ENCODE measurements at regions not wholly inside any gene's neighbourhood (a gene's known extent, or its start where the extent isn't known, plus 50 kb on each side); places are given as distances from the start of the nearest gene placed in this dataset.
"Not testable (repeated sequence)": the region's sequence is repeated elsewhere in the genome, so short reads cannot be mapped to it uniquely, and the experiment has no call there.

DNA sequence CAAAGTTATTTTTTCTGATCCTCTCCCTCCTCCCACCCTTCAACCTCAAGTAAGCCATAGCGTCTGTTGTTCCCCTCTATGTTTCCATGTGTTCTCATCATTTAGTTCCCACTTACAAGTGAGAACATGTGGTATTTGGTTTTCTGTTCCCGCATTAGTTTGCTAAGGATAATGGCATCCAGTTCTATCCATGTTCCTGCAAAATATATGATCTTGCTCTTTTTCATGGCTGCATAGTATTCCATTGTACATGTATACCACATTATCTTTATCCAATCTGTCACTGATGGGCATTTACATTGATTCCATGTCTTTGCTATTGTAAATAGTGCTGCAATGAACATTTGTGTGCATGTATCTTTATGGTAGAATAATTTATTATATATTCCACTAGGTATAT lies 252.0 kb upstream of the ACVR2A start:
- H3K36me3 Mint-ChIP-seq (ENCODE audit: low read depth), result not testable (repeated sequence)

DNA sequence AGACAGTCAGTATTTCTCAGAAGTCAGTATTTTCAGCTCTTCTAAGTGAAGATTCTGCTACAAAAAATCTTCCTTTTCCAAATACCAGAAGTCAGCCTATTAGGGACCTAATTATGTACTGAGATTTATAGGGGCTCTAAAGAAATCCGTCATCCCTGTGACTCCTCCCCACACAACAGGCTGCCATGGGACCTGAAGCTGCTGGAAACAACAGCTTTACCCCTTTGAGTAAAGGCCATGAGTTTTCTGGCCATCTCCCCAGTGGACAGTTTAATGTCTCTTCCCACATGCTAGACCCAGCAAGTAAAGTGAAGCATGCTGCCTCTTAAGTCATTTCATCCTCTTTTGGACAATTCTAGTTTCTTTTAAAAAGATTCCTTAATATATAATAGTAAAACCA lies 255.7 kb upstream of the ACVR2A start:
- H3K27ac Mint-ChIP-seq, result no peak overlapping the region
- no peak for DNase-seq
- no peaks in the 10 kb centered on the region for H3K4me1 Mint-ChIP-seq
- no peaks in the 10 kb centered on the region for H3K36me3 Mint-ChIP-seq (ENCODE audit: low read depth)
- ATAC-seq, result no peak
- peaks cover 16% of the 10 kb centered on the region for H3K9me3 Mint-ChIP-seq
- no peaks in the 10 kb centered on the region for H3K27me3 Mint-ChIP-seq
- H3K4me3 Mint-ChIP-seq, result no peak overlapping the region

More for the DNA sequence above, 252.0 kb upstream of the ACVR2A start:
- not testable (repeated sequence) for DNase-seq, H3K27me3 Mint-ChIP-seq, H3K4me3 Mint-ChIP-seq, H3K4me1 Mint-ChIP-seq, ATAC-seq, H3K27ac Mint-ChIP-seq
- H3K9me3 Mint-ChIP-seq, result peaks cover 16% of the 10 kb centered on the region

DNA sequence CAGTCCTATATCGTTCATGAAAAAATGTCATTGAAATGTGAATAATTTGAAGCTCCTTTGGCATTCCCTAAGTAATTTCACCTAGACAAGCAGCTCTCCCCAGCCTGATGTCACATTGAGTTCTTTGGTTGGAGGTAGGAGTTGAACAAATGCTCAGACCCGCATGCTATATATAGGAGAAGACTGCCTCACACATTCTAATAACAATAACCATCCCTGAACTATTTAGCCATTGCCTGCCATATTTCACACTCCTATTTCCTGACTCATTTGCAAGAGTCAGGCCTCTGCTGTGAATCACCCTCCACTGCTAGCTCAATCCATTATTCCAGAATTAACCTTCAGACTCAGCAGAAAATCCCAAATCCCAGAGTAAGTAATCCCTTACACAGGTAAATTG lies 256.6 kb upstream of the ACVR2A start:
- no peak for ATAC-seq
- H3K27me3 Mint-ChIP-seq, result no peaks in the 10 kb centered on the region
- H3K4me1 Mint-ChIP-seq, result no peaks in the 10 kb centered on the region
- DNase-seq, result no peak
- no peaks in the 10 kb centered on the region for H3K36me3 Mint-ChIP-seq (ENCODE audit: low read depth)
- H3K4me3 Mint-ChIP-seq, result no peak overlapping the region
- H3K27ac Mint-ChIP-seq, result no peak overlapping the region
- peaks cover 16% of the 10 kb centered on the region for H3K9me3 Mint-ChIP-seq

DNA sequence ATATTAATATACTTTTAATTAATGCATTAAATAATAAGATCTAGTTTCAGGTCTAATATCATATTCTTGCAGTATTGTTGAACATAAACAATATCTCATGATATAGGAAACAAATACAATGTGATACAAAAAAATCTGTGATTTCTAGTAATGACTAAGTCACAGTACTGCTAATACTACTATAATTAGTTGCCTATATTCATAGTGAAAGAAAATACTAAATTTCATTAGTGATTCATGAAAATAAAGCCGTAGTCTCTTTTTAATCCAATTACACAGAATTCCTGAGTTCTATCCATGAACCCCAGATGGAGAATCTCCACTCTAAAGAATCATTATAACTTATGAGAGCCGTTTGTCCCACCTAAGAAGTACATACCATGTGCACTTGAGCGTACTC lies 266.3 kb upstream of the ACVR2A start:
- Mint-ChIP-seq H3K27ac (no peak overlapping the region), H3K4me1 (no peaks in the 10 kb centered on the region), H3K27me3 (no peaks in the 10 kb centered on the region), H3K4me3 (no peak overlapping the region), H3K9me3 (no peaks in the 10 kb centered on the region), H3K36me3 (ENCODE audit: low read depth) (no peaks in the 10 kb centered on the region)
- ATAC-seq, result no peak
- DNase-seq, result no peak

DNA sequence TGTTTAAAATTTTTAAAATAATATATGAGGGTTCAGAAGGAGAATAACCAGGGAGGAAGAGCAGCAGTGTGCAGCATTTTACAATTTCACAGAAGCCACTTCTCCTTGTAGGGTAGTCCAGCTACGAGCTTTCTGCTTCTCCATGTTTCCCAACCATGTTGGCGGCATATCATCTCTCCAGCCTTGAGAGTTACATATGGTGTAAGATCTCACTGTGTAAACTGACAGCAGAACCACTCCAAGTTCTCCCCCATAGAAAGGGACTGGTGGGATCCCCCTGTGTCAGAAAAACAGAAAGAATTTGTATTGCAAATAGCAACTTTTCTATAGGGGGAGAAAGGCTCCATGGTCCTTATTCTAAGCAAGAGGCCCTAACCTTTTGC lies 266.8 kb upstream of the ACVR2A start:
- H3K27ac Mint-ChIP-seq, result no peak overlapping the region
- H3K4me1 Mint-ChIP-seq, result no peaks in the 10 kb centered on the region
- H3K4me3 Mint-ChIP-seq, result no peak overlapping the region
- no peak for DNase-seq
- H3K9me3 Mint-ChIP-seq, result no peaks in the 10 kb centered on the region
- ATAC-seq, result no peak
- no peaks in the 10 kb centered on the region for H3K36me3 Mint-ChIP-seq (ENCODE audit: low read depth)
- H3K27me3 Mint-ChIP-seq, result no peaks in the 10 kb centered on the region

DNA sequence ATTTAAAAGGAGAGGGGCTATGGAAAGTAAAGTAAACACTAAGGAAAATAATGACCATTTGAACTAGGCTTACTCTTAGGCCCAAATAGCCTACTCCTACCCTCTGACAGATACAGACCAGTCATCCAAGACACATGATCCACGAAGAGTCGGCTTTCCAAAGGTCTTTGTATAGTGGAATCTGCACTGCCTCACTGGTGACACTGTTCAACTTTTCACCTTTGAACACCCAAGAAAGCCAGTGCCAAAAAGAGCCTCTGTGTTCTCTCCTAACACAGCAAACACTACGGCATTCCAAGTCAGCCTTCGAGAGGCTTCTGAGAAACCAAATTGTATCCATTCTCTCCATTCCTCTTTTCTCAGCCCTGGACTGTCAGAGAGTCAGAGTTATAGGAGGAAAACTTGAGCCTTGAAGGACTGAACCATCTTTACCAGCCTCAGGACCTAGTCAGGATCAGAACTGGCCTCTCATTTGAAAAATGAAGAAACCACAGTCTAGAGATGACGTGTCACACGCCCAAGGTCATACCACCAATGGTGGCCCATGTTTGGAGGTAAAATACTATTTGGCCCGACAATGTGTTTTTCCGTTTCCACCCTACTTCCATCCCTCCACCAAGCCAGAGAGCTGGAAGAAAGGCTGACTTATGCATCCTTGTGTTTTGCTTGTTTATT lies 267.4 kb upstream of the ACVR2A start:
- Mint-ChIP-seq H3K4me3 (no peak overlapping the region), H3K4me1 (no peaks in the 10 kb centered on the region), H3K9me3 (no peaks in the 10 kb centered on the region), H3K27ac (no peak overlapping the region), H3K36me3 (ENCODE audit: low read depth) (no peaks in the 10 kb centered on the region), H3K27me3 (no peaks in the 10 kb centered on the region)
- no peak for ATAC-seq
- no peak for DNase-seq

DNA sequence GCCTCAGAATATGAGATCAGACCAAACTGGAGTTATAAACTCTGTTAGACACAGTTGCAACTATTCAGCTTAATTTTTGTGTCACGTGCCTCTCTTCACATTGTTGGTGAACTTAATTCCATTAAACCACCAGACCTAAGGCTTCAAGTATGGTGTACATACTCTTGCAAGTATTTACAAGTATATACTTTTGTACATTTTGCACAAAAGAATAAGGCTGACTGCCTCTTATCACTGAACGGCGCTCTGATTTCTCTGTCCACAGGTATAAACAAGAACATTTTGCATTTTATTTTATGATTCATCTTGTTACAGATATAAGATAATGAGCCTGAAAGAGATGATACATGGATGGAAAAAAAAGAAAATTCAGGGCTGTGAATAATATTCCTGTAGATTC lies 269.7 kb upstream of the ACVR2A start:
- no peak overlapping the region for H3K27ac Mint-ChIP-seq
- no peaks in the 10 kb centered on the region for H3K4me1 Mint-ChIP-seq
- peaks cover 6% of the 10 kb centered on the region for H3K9me3 Mint-ChIP-seq
- no peaks in the 10 kb centered on the region for H3K27me3 Mint-ChIP-seq
- DNase-seq, result no peak
- H3K4me3 Mint-ChIP-seq, result no peak overlapping the region
- ATAC-seq, result no peak
- no peaks in the 10 kb centered on the region for H3K36me3 Mint-ChIP-seq (ENCODE audit: low read depth)

DNA sequence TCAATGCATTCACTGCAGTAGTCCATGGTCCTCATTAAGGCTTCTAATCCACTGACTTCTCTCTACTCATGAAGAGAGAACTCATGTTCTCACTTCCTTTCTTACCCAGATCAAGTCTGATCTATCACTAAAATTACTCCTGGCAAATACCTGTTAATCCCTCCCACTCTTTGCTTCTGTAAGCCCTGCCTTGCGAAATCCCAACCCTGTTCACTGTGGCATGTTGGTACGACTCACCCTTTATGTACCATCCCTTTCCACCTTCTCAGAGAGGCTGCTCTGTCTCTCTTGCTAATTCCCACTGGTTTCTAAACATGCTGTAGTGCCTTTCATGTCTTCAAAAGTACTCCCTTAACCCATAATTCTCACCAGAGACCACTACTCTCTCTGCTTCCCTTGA lies 272.2 kb upstream of the ACVR2A start:
- H3K27ac Mint-ChIP-seq, result no peak overlapping the region
- DNase-seq, result no peak
- H3K27me3 Mint-ChIP-seq, result no peaks in the 10 kb centered on the region
- ATAC-seq, result no peak
- no peaks in the 10 kb centered on the region for H3K4me1 Mint-ChIP-seq
- H3K4me3 Mint-ChIP-seq, result no peak overlapping the region
- peaks cover 6% of the 10 kb centered on the region for H3K9me3 Mint-ChIP-seq
- no peaks in the 10 kb centered on the region for H3K36me3 Mint-ChIP-seq (ENCODE audit: low read depth)

DNA sequence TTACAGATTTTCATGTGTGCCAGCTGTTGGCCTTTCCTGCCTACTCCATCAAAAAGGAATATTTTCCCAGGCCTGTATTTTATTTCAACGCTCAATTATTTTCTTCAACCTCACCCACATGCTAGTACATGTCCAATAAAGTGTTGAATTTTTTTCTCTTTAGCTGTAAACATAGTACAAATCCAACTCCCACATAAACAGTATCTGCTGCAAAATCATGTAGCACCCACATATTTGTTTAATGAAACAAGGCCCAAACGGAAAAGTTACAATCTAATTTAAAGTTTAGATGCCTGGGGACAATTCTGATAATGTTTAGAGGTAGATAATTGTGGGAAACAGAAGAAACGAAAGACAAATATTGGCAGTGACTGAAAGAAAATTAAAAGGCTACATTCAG lies 275.4 kb upstream of the ACVR2A start:
- H3K27ac Mint-ChIP-seq, result no peak overlapping the region
- H3K27me3 Mint-ChIP-seq, result no peaks in the 10 kb centered on the region
- H3K4me1 Mint-ChIP-seq, result no peaks in the 10 kb centered on the region
- ATAC-seq (no peak), DNase-seq (no peak)
- no peaks in the 10 kb centered on the region for H3K36me3 Mint-ChIP-seq (ENCODE audit: low read depth)
- no peak overlapping the region for H3K4me3 Mint-ChIP-seq
- peaks cover 8% of the 10 kb centered on the region for H3K9me3 Mint-ChIP-seq

DNA sequence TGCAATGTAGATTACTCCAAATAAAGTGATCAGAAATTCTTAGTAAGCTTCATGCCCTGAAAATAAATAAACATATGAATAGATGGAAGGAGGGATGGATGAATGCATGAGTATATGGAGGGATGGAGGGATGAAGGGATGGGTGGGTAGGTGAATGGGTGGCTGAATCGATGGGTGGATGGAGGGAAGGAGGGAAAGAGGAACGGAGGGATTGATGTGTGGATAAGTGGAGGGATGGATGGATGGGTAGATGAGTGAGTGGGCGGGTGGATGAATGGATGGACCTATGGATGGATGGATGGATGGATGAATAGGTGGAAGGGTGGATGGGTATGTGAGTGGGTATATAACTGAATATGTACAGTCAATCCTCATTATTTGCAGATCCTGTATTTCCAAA lies 276.7 kb upstream of the ACVR2A start:
- no peak overlapping the region for H3K4me3 Mint-ChIP-seq
- H3K27ac Mint-ChIP-seq, result no peak overlapping the region
- DNase-seq (no peak), ATAC-seq (no peak)
- no peaks in the 10 kb centered on the region for H3K36me3 Mint-ChIP-seq (ENCODE audit: low read depth)
- H3K9me3 Mint-ChIP-seq, result peaks cover 10% of the 10 kb centered on the region
- no peaks in the 10 kb centered on the region for H3K4me1 Mint-ChIP-seq
- no peaks in the 10 kb centered on the region for H3K27me3 Mint-ChIP-seq

DNA sequence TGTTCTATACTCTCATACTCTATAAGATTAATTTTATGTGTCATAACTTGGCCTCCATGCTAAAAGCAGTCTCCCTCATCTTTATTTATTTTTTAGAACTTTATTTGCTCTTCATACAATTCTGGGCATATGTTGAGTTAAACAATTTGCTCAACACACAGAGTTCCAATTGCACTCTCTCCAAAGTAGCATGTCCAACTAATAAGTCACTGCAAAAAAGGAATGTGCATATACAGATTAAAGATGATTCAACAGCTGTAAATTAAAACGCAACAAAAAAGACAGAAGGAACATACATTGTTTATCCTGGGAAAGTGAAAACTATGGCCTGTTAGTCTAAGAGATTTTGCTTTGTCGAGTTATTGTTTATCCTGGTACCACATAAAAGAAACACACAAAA lies 277.7 kb upstream of the ACVR2A start:
- H3K4me1 Mint-ChIP-seq, result no peaks in the 10 kb centered on the region
- H3K9me3 Mint-ChIP-seq, result peaks cover 10% of the 10 kb centered on the region
- no peak overlapping the region for H3K4me3 Mint-ChIP-seq
- H3K27me3 Mint-ChIP-seq, result no peaks in the 10 kb centered on the region
- DNase-seq (no peak), ATAC-seq (no peak)
- H3K36me3 Mint-ChIP-seq (ENCODE audit: low read depth), result no peaks in the 10 kb centered on the region
- no peak overlapping the region for H3K27ac Mint-ChIP-seq

DNA sequence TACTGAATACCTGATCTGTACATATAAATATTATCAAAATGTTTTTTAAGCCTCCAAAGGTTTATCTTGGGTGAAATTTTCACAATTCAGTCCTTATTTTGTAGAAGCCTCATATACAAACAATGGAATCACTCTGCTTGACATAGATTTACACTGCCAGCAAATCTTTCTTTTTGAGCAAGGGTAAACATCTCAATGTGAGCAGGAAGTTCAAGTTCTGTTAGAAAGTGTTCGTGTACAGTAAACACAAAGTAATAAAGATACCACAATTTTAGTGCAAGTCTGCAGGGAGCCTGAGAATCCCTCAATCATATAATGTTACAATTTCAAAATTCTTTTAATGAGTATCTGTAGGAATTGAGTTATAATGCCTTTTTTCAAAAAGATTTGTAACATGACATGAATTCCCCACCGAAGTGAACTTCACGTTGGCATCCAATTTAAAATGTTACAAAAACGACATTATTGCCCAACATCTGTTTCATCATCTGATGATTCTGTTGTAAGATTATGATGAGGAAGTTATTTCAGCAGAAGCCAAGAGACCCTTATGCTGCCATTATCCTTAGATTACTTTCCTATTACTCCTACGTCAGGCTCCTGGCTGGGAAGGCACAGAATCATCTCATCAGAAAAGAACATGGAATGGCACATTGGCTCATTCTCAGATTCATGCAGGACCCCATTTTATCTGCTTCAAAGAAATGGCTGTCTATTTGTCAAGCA lies 283.9 kb upstream of the ACVR2A start:
- H3K4me3 Mint-ChIP-seq, result no peak overlapping the region
- no peaks in the 10 kb centered on the region for H3K4me1 Mint-ChIP-seq
- no peaks in the 10 kb centered on the region for H3K36me3 Mint-ChIP-seq (ENCODE audit: low read depth)
- DNase-seq, result no peak
- H3K27ac Mint-ChIP-seq, result no peak overlapping the region
- H3K27me3 Mint-ChIP-seq, result peaks cover 2% of the 10 kb centered on the region
- no peak for ATAC-seq
- peaks cover 4% of the 10 kb centered on the region for H3K9me3 Mint-ChIP-seq

DNA sequence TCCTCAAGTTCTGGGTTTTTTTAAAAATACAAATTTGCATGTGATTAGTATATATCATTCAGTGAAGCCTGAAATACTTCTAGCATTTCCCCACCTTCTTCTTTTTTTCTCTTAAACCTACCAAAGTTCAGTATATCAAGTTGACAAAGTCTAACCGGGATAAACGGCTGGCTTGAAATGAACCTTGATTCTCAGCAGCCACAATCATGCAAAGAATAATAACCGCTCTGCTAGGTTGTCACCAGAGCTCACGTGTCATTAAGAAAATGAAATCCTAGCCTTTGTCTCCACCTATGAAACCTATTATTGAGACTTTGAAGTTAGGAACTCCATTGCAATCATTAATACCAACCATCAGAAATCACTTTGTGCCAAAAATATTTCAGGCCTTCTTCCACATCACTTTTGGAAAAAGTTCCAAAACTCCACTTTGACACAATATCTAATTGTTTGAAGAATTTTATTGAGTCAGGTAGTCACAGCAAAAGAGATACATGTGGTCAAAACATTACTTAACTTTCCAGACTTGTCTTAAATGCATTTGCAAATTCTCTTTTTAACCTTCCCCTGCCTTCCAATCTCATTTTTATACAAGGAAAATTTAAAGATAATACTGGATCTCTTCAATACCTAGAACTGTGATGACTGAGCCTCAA lies 285.6 kb upstream of the ACVR2A start:
- DNase-seq (no peak), ATAC-seq (no peak)
- Mint-ChIP-seq H3K36me3 (ENCODE audit: low read depth) (no peaks in the 10 kb centered on the region), H3K27me3 (peaks cover 4% of the 10 kb centered on the region), H3K27ac (no peak overlapping the region), H3K4me3 (no peak overlapping the region), H3K4me1 (no peaks in the 10 kb centered on the region), H3K9me3 (no peaks in the 10 kb centered on the region)

DNA sequence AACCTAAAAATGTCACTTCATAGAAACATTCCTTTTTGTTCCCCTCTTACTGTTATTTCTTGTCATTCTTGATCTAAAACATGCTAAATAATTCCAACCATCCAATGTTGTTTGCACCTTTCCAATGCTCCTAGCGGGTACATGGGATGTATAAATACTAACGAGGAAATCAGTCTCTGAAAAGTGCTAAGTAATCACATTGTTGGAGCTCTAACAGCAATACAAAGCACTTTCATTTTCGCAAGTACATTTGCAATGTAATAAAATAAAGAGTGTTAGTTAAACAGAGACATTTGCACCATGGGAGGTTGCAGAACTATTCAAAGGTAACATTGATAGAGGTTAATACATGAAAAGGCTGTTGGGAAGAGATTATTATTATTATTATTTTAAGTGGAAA lies 286.2 kb upstream of the ACVR2A start:
- DNase-seq (no peak), ATAC-seq (no peak)
- Mint-ChIP-seq H3K4me3 (no peak overlapping the region), H3K36me3 (ENCODE audit: low read depth) (no peaks in the 10 kb centered on the region), H3K27ac (no peak overlapping the region), H3K9me3 (no peaks in the 10 kb centered on the region), H3K4me1 (no peaks in the 10 kb centered on the region), H3K27me3 (peaks cover 4% of the 10 kb centered on the region)

DNA sequence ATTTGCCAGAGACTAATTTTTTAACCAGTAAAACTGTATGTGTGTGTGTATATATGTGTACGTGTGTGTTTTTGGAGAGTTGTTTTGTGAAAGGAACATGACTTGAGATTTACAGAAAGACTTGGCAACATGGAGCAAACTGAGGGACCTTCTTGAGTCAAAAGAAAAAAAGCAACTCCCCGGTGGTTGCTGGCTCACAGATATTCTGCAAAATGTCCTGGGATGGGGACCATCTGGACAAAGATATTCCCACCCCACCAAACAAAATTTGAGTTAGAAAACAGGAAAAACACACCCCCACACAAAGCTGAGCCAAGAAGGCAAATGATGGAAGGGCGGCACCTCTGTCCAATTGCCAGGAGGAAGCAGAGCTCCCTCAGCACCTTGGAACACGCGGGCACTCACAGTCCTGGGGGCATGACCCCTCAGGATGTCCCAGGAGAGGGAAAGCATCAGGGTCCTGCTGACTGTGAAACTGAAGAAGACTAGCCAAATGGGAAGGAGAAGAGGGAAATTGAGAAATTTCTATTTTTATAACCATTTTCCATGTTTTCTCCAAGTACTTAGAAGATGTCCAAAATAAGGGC lies 290.2 kb upstream of the ACVR2A start:
- ATAC-seq (no peak), DNase-seq (no peak)
- H3K27ac Mint-ChIP-seq, result no peak overlapping the region
- no peaks in the 10 kb centered on the region for H3K36me3 Mint-ChIP-seq (ENCODE audit: low read depth)
- H3K9me3 Mint-ChIP-seq, result no peaks in the 10 kb centered on the region
- peaks cover 3% of the 10 kb centered on the region for H3K27me3 Mint-ChIP-seq
- H3K4me1 Mint-ChIP-seq, result no peaks in the 10 kb centered on the region
- H3K4me3 Mint-ChIP-seq, result no peak overlapping the region
